GM12873 (cell line): ENCODE measurements at regions not wholly inside any gene's neighbourhood (a gene's known extent, or its start where the extent isn't known, plus 50 kb on each side); places are given as distances from the start of the nearest gene placed in this dataset.

Experiments used
- TF ChIP-seq, protein P1 (sequence below): IDR thresholded peaks from 2 replicates; pipeline ENCODE4 v1.5.1; 2012; ENCODE audit warnings: low read depth, mild to moderate bottlenecking, moderate library complexity, low read length, control low read depth; ENCODE audit not compliant: insufficient read depth; ENCODE audit errors: missing control alignments

DNA sequence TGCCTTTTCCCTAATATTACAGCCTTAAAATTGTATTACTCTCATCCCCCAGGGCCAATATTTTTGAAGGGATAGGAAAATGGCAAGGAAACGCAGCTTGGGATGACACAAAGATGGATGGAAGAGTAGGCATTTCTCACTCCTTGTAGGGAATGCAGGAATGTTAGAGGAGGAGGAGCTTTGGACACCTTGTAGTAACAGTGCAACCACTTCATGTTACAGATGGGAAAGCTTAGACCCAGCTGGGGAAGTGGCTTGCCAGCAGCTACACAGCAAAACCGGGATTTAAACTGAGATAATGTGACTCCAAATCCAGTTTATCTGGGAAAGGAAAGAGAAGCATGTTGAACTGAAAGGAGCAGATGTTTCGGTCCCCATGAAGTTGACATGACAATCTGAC lies 473.7 kb upstream of the DAB1 start:
- TF ChIP-seq, protein P1, sequence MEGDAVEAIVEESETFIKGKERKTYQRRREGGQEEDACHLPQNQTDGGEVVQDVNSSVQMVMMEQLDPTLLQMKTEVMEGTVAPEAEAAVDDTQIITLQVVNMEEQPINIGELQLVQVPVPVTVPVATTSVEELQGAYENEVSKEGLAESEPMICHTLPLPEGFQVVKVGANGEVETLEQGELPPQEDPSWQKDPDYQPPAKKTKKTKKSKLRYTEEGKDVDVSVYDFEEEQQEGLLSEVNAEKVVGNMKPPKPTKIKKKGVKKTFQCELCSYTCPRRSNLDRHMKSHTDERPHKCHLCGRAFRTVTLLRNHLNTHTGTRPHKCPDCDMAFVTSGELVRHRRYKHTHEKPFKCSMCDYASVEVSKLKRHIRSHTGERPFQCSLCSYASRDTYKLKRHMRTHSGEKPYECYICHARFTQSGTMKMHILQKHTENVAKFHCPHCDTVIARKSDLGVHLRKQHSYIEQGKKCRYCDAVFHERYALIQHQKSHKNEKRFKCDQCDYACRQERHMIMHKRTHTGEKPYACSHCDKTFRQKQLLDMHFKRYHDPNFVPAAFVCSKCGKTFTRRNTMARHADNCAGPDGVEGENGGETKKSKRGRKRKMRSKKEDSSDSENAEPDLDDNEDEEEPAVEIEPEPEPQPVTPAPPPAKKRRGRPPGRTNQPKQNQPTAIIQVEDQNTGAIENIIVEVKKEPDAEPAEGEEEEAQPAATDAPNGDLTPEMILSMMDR, result no peak

DNA sequence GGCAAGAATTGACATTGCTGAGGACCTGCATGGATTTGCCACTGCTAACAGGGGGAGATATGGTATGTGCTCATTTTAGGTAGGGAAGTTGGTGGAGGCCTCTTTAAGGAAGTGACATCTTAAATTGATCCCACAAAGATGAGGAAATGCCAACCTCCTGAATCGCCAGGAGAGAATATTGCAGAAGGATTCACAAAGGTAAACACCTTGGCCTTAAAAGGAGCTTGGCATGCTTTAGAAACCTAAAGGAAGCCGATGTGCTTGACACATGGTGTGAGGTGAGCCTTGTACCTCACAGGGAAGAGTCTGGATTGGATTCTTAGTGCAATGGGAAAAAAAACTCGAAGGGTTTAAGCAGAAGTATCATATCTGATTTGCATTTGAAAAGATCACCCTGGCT lies 470.5 kb upstream of the DAB1 start:
- TF ChIP-seq, protein P1, result no peak

DNA sequence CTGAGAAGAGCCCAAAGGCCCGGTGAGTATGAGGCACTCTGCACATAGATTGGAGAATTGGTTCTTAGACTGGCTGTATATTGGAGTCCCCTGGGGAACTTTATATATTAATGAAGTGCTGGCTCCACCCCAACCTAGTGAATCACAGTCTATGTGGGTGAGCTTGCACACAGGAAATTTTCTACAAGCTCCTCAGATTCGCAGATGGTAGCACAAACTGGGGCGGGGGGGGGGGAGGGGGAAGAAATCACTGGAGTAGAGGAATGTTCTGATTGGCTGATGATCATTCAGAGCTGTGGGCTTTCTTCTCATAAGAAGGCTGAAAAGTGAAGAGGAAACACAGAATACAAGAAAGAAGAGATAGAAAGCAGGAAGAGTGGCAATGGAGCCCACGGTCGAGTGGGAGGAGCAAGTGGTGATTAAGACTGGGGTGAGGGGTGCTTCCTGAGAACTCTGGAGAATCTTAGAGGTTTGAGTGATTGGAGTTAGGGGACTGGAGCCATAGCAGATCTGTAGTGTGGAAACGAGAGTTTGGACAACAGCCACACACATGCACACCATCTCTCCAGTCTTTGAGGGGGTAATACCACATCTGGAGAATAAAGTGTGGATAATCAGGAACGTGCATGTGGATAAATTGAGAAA lies 465.9 kb upstream of the DAB1 start:
- TF ChIP-seq, protein P1, result no peak

DNA sequence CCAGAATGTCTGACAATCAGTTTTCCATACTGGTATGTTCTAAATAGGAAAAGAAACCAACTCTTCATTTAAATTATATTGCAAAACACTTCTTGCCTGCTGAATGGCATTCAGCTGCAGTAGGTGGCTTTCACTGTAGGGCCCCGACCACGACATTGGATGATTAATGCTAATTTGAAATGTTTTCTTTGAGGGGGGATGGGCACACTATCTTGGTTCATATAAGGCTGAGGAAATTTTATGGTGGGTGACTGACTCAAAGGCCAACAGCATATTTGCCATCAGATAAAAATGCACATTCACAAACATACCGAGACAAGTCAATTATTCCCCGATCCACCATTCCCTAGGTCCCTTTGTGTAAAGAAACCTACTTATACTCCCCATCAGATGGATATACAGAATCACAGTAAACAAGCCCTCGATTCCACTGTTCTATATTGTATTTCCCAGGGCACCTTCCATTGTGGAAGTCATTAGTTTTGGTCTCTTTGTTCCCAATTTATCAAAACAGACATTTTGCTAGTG lies 464.2 kb upstream of the DAB1 start:
- TF ChIP-seq, protein P1, result no peak

DNA sequence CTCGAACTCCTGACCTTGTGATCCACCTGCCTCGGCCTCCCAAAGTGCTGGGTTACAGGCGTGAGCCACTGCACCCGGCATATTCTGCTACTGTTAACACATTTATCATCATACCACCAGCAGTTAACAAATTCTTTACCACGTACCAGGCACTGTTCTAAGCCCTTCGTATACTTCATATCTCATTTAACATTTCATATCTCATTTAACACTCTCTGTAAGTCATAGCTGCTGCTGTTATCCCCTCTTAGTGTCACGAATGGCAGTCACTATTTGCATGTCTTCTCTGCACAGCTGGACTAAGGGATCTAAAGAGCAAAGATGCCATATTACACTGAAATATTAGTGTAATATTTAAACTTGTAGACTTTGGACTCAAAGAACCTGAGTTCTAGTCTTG lies 462.5 kb upstream of the DAB1 start:
- TF ChIP-seq, protein P1, result no peak

DNA sequence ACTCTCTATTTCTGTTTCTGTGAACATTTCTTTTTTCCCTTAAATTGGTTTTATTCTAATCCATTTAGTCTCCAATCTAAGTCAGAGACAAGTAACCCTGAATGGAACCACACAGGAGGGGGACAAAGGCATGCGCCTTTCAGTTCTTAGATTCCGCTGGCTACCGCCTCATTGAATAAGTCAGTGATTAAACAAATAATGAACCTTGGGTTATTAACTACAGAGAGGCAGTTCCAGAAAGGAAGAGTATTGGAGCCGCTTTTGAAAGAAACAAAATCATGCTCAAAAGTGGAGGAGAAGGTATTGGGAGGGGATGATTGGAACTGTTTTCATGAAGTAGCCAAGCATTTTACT lies 459.8 kb upstream of the DAB1 start:
- TF ChIP-seq, protein P1, result no peak

DNA sequence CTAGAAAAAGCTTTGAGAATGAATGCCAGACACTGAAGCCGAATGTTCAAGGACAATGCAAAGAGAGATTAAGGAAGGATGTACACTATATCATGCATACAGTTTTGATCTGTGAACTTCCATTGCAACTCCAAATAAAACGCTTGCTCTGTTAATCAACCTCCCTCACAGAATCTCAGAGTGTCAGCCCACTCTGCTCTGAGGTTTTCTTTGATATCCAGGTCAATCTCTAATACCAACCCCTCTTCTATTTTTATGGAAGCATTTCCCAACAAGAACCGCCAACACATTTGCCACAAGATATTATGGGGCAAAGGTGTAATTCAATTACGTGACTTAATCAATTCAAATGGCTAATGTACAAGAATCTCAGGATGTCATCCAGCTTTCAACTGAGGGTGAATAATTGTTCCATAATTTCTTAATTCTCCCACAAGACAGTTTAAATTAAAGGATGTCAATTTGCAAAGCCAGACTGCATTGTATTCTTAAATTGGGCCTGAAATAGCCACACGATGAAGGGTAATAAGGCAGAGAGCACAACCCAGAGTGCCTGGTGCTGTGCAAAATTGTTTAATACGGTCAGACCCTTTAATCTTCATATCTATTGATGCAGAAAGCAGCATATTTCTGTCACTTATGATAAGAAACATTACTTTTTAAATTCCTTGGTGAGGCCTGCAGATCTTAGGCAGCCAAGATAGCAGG lies 459.2 kb upstream of the DAB1 start:
- TF ChIP-seq, protein P1, result no peak
